ENCODE measurements at regions not wholly inside any gene's neighbourhood (a gene's known extent, or its start where the extent isn't known, plus 50 kb on each side); places are given as distances from the start of the nearest gene placed in this dataset.
"Not testable (repeated sequence)": the region's sequence is repeated elsewhere in the genome, so short reads cannot be mapped to it uniquely, and the experiment has no call there.

DNA sequence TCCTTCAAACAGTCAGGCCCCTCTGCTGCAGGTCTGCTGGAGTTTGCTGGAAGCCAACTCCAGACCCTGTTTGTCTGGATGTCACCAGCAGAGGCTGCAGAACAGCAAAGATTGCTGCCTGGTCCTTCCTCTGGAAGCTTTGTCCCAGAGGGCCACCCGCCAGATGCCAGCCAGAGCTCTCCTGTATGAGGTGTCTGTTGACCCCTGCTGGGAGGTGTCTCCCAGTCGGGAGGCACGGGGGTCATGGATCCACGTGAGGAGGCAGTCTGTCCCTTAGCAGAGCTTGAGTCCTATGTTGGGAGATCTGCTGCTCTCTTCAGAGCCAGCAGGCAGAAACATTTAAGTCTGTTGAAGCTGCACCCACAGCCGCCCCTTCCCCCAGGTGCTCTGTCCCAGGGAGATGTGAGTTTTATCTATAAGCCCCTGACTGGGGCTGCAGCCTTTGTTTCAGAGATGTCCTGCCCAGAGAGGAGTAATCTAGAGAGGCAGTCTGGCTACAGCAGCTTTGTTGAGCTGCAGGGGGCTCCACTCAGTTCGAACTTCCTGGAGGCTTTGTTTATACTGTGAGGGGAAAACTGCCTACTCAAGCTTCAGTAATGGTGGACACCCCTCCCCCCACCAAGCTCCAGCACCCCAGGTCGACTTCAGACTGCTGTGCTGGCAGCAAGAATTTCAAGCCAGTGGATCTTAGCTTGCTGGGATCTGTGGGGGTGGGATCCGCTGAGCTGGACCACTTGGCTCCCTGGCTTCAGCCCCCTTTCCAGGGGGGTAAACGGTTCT, 72.1 kb downstream of the OGFRL1 start:
- DNase-seq (ENCODE audit: low read depth): not testable (repeated sequence)

GRCh38 chr6:71364889-71365542, 76.4 kb downstream of the OGFRL1 start:
- DNase-seq (ENCODE audit: low read depth): no peak

DNA sequence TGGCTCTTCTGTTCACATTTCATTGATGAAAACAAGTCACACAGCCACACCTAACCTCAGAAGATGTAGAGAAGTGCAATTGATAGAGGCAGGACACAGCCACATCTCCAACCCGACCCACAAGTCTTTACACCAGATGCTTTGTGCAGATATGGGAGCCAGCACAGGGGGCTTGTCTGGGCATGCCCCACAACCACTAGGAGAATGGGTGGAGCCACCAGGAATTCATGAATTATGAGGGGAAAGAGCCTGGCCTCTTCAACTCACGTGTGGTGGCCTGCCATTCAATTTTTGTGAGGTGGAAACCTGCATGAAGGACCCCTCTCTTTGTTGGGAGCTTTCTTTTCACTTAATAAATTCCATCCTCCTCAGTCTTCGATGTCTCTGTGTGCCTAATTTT, 79.1 kb downstream of the OGFRL1 start:
- DNase-seq (ENCODE audit: low read depth): no peak

DNA sequence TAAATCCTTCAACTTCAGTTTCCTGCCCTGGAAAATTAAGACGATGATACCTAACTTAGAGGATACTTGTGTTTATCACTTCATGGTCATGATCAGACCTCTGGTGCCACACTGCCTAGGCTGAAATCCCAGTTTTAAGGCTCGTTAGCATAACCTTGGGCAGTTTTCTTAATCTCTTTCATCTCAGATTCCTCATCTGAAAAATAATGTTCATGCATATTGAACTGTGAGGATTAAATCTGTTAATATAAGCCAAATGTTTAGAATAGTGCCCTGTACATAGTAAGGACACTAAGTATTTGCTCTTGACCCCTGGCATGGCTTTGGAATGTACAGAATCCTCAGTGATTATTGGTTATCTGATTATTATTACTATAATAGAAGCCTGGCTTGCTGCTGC, 79.7 kb downstream of the OGFRL1 start:
- DNase-seq (ENCODE audit: low read depth): no peak

DNA sequence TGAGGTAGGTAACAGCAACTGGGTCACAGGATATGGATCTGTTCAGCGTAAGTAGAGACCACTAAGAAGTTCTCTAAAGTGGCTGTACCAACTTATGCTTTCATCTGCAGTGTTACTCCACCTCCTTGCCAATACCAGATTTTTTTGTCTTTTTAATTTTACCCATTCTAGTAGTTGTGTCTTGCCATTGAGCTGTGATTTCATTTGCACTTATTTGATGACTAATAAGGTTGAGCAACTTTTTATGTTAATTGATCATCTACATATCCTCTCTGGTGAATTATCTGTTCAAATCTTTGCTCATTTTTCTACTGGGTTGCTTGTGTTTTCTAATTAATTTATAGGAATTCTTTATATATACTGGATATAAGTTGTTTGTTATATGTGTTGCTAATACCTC, 82.9 kb downstream of the OGFRL1 start:
- no peak for DNase-seq (ENCODE audit: low read depth)

DNA sequence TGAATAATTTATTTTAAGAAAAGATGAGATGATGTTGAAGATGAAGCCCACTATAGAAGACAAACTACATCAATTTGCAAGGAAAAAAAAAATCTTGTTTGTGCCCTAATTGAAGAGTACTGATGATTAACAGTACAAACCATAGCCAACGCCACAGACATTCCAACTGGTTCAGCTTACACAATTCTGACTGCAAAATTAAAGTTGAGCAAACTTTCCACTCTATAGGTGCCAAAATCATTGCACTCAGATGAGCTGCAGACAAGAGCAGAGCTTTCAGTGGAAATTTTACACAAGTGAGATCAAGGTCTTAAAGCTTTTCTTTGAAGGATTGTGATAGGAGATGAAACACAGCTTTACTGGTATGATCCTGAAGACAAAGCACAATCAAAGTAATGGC, 85.3 kb downstream of the OGFRL1 start:
- DNase-seq (ENCODE audit: low read depth): no peak

DNA sequence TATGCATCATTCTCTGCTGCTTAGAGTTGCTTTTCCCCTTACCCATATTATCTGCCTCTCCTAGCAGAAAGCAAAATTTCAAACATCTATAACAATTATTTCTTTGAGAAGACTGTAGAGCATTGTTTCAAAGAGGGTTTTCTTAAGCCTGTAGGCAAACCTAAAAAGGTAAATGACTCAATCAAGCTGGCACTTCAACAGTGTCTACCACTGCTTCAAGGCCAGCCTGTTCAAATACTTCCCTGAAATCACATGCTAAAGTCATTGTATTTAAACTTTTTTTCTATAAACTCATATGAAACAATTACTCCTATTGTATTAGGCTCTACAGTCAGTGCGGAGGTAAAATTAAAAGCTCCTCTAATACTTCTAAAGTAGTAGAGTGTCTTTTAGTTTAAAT, 87.1 kb downstream of the OGFRL1 start:
- DNase-seq (ENCODE audit: low read depth): no peak

- DNase-seq (ENCODE audit: low read depth): no peak
Measured at GRCh38 chr6:71376830-71377229, 88.2 kb downstream of the OGFRL1 start.

- no peak for DNase-seq (ENCODE audit: low read depth)
Measured at GRCh38 chr6:71383476-71383875, 94.9 kb downstream of the OGFRL1 start.

DNA sequence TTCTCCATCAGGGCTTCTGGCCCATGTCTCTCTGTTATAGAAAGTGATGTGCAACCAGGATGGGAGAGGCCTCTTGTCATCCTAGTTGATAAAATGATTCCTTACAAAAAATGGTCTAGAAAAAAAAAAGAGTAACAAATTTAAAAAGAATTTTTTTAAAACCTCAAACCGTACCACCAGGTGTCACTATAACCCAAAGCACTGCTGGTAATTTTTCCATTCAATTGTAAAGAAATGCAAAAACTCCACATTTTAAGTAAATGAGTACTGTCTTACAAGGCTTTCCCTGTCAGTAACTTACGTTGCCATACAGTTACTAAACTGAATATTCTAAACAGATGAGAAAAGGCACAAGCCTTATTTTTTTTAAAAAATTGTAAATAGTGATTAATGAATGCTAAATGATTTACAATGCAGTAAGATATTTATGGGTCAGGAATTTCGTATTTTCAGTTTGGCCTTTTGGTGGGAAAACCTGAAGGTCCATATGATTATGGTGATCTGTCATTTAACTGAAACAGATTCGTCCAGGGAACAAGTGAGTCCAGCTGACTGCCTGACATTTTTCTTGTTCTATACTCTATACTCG, 95.4 kb downstream of the OGFRL1 start:
- DNase-seq (ENCODE audit: low read depth): peak; percentile 31

- DNase-seq (ENCODE audit: low read depth): no peak
Measured at GRCh38 chr6:71385111-71385822, 96.7 kb downstream of the OGFRL1 start.

GRCh38 chr6:71386215-71386614, 97.6 kb downstream of the OGFRL1 start:
- no peak for DNase-seq (ENCODE audit: low read depth)

DNA sequence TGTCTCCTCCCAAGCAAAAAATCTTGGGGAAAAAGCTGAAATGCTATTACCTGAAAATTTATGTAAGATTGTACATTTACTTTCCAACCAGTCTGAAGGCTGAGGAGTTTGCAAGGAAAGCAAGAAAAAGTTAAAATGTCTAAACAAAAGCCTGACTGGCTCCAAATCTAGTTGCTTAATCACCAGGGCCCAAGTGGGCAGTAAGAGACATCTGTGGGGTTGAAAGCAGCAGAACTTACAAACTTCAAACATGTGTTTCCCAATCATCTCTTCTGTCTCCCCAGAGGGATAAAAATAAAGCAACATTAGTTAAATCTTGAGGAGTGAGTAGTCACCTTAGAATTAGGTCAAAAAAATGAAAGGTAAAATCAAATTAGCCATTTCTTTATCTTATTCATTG, 98.6 kb downstream of the OGFRL1 start:
- DNase-seq (ENCODE audit: low read depth): no peak

DNA sequence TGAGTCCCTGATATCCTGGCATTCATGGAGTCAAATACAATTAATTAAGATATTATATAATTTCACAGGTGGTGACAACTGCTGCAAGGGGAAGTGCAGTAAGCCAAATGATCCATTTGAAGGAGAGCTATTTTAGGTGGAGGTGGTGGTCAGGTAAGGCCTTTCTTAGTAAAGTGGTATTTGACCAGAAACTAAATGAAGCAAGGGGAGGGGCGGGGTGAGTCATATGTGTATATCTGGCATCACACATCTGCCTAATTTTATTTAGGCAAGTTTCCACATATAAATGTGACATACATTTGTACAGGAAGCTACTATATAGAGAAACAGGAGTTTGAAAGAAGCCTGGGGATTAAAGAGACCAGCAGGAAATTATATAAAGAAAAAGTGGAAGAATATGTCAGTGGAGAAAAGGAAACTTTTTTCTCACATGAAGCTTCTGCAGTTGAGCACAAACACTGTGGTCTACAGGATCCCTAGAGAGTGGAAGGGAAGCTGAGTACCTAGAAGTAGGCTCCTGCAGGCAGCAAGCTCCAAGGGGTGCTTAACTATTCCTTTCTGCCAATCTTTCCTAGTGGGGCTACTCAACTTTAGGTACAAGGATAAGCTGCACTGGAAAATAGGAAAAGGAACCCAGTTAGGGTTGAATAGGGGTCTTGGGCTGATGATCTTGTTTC, 99.6 kb downstream of the OGFRL1 start:
- DNase-seq (ENCODE audit: low read depth): no peak

DNA sequence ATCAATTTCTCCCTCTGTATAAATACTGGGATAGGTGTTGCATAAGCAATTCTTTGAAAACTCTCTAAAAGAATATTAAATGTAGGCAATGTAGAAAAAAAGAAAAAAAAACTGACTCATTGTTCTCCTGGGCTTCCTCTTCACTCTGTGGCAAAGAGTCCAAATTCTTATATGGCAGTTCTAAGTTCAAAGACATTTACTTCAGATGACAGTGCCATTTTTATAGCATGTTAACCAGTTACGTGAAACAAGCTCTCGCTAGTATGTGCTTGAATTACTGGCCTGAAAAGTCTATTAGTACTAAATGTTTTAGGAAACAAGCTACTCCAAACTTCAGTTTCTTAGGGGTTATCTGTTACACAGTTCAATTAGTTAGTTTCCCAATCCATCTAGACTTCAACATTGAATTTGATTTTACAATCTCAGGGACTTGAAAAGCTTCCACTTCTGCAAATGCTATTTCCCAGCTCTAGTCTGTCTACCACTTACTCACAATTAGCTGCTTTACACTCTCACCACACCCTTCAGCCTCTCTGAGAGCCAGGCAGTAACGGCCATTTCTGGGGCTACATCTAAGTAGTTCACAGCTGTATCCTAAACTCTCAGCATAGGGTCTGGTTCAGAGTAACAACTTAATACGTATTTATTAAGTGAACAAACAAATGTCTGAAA, 100.4 kb downstream of the OGFRL1 start:
- DNase-seq (ENCODE audit: low read depth): no peak

- no peak for DNase-seq (ENCODE audit: low read depth)
Measured at GRCh38 chr6:71391126-71391525, 102.5 kb downstream of the OGFRL1 start.

DNA sequence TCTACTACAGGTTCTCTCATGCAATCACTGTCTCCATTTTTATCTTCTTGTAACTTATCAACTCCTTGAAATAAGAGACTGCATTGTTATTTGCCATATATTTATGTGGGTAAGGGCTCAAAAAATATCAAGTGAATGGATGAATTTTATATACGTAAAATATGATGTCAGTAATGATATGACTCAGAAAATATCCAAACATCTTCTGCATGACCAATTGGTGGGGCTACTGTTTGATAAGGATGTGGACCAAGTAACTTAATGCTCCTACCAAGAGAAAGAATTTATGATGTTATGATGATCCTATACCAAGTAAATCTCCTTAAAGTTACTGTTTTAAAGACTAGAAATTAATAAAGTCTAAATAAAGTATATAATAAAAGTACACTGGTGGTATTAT, 103.7 kb downstream of the OGFRL1 start:
- DNase-seq (ENCODE audit: low read depth): no peak

DNA sequence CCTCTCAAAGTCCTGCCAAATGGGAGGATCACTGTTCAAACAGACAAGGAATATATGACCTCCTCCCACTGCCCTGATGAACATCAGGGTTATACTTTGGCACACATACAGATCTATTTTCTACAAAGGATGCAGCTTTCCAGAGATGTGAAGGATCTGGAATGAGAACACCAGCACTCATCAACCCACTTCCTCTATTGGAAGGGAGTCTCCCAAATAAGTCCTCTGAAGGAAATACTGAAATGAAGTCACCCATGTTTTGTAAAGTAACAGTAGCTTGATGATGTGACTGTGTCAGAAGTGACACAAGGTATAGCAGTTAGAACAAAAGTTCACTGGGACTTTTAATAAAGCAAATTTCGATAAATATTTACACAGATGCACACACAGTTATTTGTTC, 104.9 kb downstream of the OGFRL1 start:
- no peak for DNase-seq (ENCODE audit: low read depth)

- no peak for DNase-seq (ENCODE audit: low read depth)
Measured at GRCh38 chr6:71393981-71394432, 105.4 kb downstream of the OGFRL1 start.

GRCh38 chr6:71394926-71395325, 106.3 kb downstream of the OGFRL1 start:
- no peak for DNase-seq (ENCODE audit: low read depth)

DNA sequence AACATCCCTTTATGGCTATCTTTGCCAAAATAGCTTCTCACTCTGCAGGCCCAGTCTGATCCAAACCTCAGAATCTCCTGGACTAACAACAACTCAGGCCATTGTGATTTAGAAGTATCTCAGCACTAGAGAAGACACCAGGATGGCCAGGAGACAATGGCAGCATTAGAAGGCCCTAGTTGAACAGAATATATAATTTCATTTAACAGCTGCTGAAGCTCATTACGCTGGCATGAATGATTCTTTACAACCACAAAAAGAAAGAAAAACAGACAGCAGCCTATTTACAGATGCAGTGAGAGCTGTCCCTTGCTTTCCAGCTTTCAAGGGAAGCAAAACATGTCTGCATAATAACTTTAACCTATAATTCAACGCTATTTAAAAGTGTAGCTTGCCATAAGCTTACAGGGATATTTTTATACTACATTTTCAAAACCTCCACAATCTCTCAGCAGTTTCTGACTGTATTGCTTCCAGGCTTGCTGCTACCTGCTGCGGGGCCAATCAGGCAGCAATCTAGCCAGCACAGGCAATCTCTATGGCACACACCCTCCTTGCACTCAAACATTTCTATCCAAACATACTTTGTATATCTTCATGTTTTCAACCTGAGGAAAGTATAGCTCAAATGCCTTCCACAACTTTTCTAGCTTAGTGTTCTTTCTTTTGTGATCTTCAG, 107.3 kb downstream of the OGFRL1 start:
- DNase-seq (ENCODE audit: low read depth): no peak

Data from forelimb muscle (tissue), 1 donor.